HepG2 (cell line): ENCODE measurements at regions not wholly inside any gene's neighbourhood (a gene's known extent, or its start where the extent isn't known, plus 50 kb on each side); places are given as distances from the start of the nearest gene placed in this dataset.

Experiments used
- ATAC-seq: fragments of 200-7000 bp; cut with Tn5 transposase; 3 replicates; pipeline ENCODE4 v1.9.1; 2020; ENCODE audit warnings: mild to moderate bottlenecking, moderate library complexity
- BruUV-seq: library from RNA; stranded (reverse); fragments of 400-500 nt; replicated peaks from 2 replicates; lab custom pipeline; 2021; lab: Mats Ljungman, UMichigan
- CTCF ChIA-PET: fragments of 300-600 bp; formaldehyde crosslinking; extraction: SDS; loops from one replicate; lab custom pipeline; 2021; ENCODE audit warnings: low total read pairs, inconsistent platforms, low intra/inter-chr PET ratio; lab: Yijun Ruan, JAX
- POLR2A ChIA-PET: fragments of 350-600 bp; sonication (Branson Sonifier 250); formaldehyde crosslinking; loops from one replicate; lab custom pipeline; 2020; ENCODE audit warnings: antibody characterized with exemption, inconsistent platforms; lab: Yijun Ruan, JAX
- DNase-seq: peaks from one replicate; pipeline ENCODE4 v3.0.0-alpha.2; 2015; ENCODE audit warnings: low spot score
- FAIRE-seq: peaks from 3 replicates; lab custom pipeline; 2011; peaks lifted over from hg19 to GRCh38; lab: Jason Lieb, UNC
- H2AFZ ChIP-seq: one replicate; pipeline ENCODE4 v1.6.1; 2011; ENCODE audit warnings: low read length, inconsistent platforms
- H3K27ac ChIP-seq: fragments of 300-600 bp; 3 replicates; pipeline ENCODE4 v1.8.0; 2011; ENCODE audit warnings: mixed run types, mild to moderate bottlenecking, mixed read lengths, low read length, inconsistent platforms; ENCODE audit not compliant: insufficient read depth; ENCODE audit errors: extremely low read length
- H3K27me3 ChIP-seq, 2 experiments: fragments of 200-600 bp in 1 of 2; 2 replicates in 1 of 2; 3 replicates in 1 of 2; pipeline versions ENCODE4 v1.6.0 to v1.8.0; 2011; ENCODE audit warnings: low read length in 2 of 2, mild to moderate bottlenecking in 2 of 2, moderate library complexity in 2 of 2, inconsistent platforms in 1 of 2; ENCODE audit not compliant: insufficient read depth in 2 of 2, control insufficient read depth in 1 of 2
- H3K36me3 ChIP-seq, 2 experiments: fragments of 200-600 bp in 1 of 2; replicated peaks in 1 of 2; 2 replicates in 1 of 2; 3 replicates in 1 of 2; pipeline versions ENCODE4 v1.5.1 to v1.8.0; 2011; ENCODE audit warnings: low read length in 2 of 2, inconsistent platforms in 1 of 2; ENCODE audit not compliant: insufficient read depth in 2 of 2, control insufficient read depth in 1 of 2
- H3K4me1 ChIP-seq: 2 replicates; pipeline ENCODE4 v1.5.1; 2012; ENCODE audit warnings: low read length, inconsistent platforms; ENCODE audit not compliant: insufficient read depth
- H3K4me2 ChIP-seq: 2 replicates; pipeline ENCODE4 v1.6.0; 2011; ENCODE audit warnings: low read depth, low read length, inconsistent platforms
- H3K4me3 ChIP-seq, 3 experiments: fragments of 200-600 bp in 1 of 3; sonication (generic), shearing (Covaris generic) in 1 of 3; replicated peaks in 1 of 3; 2 replicates each; pipeline ENCODE4 v1.5.1; 2011 to 2016; ENCODE audit warnings: low read length in 3 of 3, inconsistent platforms in 2 of 3, low read depth in 2 of 3, mild to moderate bottlenecking in 2 of 3, control low read depth in 1 of 3, mixed read lengths in 1 of 3; ENCODE audit not compliant: insufficient read depth in 1 of 3
- H3K79me2 ChIP-seq: one replicate; pipeline ENCODE4 v1.6.1; 2011; ENCODE audit warnings: low read length, inconsistent platforms; ENCODE audit not compliant: insufficient read depth
- H3K9ac ChIP-seq: 2 replicates; pipeline ENCODE4 v1.6.0; 2011; ENCODE audit warnings: mild to moderate bottlenecking, low read depth, low read length, inconsistent platforms; ENCODE audit not compliant: insufficient read depth
- H3K9me3 ChIP-seq: 2 replicates; pipeline ENCODE4 v1.5.1; 2012; ENCODE audit warnings: mild to moderate bottlenecking, low read length
- H4K20me1 ChIP-seq: 2 replicates; pipeline ENCODE4 v1.6.0; 2011; ENCODE audit warnings: inconsistent platforms, mild to moderate bottlenecking, low read length, moderate library complexity; ENCODE audit not compliant: insufficient read depth
- ARID3A ChIP-seq: IDR thresholded peaks from 2 replicates; pipeline ENCODE4 v1.6.1; 2012; ENCODE audit warnings: low read depth, low read length, improper control_type of control experiment
- CENPT ChIP-seq: sonication (generic); formaldehyde crosslinking; IDR thresholded peaks from 2 replicates; pipeline ENCODE4 v1.8.0; 2022; ENCODE audit warnings: low read depth, mild to moderate bottlenecking, moderate library complexity, missing genetic modification reagents
- CREB3 ChIP-seq: sonication (generic); formaldehyde crosslinking; IDR thresholded peaks from 2 replicates; pipeline ENCODE4 v1.5.0; 2020; ENCODE audit warnings: missing genetic modification reagents
- ERF ChIP-seq: IDR thresholded peaks from 2 replicates; pipeline ENCODE4 v1.6.1; 2018; ENCODE audit warnings: missing biosample characterization, missing genetic modification reagents
- ETS1 ChIP-seq: sonication (generic); formaldehyde crosslinking; IDR thresholded peaks from 2 replicates; pipeline ENCODE4 v1.4.0; 2020; ENCODE audit warnings: missing genetic modification reagents
- GATAD2A ChIP-seq: IDR thresholded peaks from 2 replicates; pipeline ENCODE4 v1.6.1; 2016
- ISX ChIP-seq: sonication (generic); formaldehyde crosslinking; conservative IDR thresholded peaks from 2 replicates; pipeline ENCODE4 v1.5.0; 2020; ENCODE audit warnings: missing genetic modification reagents
- KMT2B ChIP-seq: IDR thresholded peaks from 2 replicates; pipeline ENCODE4 v1.6.1; 2016; ENCODE audit warnings: missing genetic modification reagents, missing compliant biosample characterization
- NFATC3 ChIP-seq: sonication (generic); formaldehyde crosslinking; IDR thresholded peaks from 2 replicates; pipeline ENCODE4 v1.5.1; 2020; ENCODE audit warnings: mild to moderate bottlenecking, missing genetic modification reagents
- NFE2L2 ChIP-seq: fragments of 150-350 bp; IDR thresholded peaks from 2 replicates; pipeline ENCODE4 v1.6.1; 2014; ENCODE audit warnings: low read length
- PAWR ChIP-seq: sonication (generic); formaldehyde crosslinking; IDR thresholded peaks from 2 replicates; pipeline ENCODE4 v1.4.0; 2020; ENCODE audit warnings: missing genetic modification reagents, mild to moderate bottlenecking, borderline replicate concordance
- SALL2 ChIP-seq: sonication (generic); formaldehyde crosslinking; IDR thresholded peaks from 2 replicates; pipeline ENCODE4 v1.8.1; 2023; ENCODE audit warnings: mild to moderate bottlenecking, missing genetic modification reagents, inconsistent platforms
- SIX4 ChIP-seq: sonication (generic); formaldehyde crosslinking; IDR thresholded peaks from 2 replicates; pipeline ENCODE4 v1.4.0; 2020; ENCODE audit warnings: missing genetic modification reagents
- ZBTB43 ChIP-seq: sonication (generic); formaldehyde crosslinking; conservative IDR thresholded peaks from 2 replicates; pipeline ENCODE4 v1.4.0; 2020; ENCODE audit warnings: missing genetic modification reagents
- ZKSCAN8 ChIP-seq: IDR thresholded peaks from 2 replicates; pipeline ENCODE4 v1.6.1; 2016; ENCODE audit warnings: borderline replicate concordance, missing genetic modification reagents, missing compliant biosample characterization
- ZNF280B ChIP-seq: sonication (generic); formaldehyde crosslinking; IDR thresholded peaks from 2 replicates; pipeline ENCODE4 v1.5.0; 2020; ENCODE audit warnings: missing genetic modification reagents, mild to moderate bottlenecking, borderline replicate concordance
- ZNF292 ChIP-seq: sonication (generic); formaldehyde crosslinking; IDR thresholded peaks from 2 replicates; pipeline ENCODE4 v1.8.1; 2022; ENCODE audit warnings: mild to moderate bottlenecking, low read depth, missing genetic modification reagents, borderline replicate concordance
- ZNF354B ChIP-seq: sonication (generic); formaldehyde crosslinking; IDR thresholded peaks from 2 replicates; pipeline ENCODE4 v1.8.0; 2022; ENCODE audit warnings: mild to moderate bottlenecking, missing genetic modification reagents
- ZNF883 ChIP-seq: sonication (generic); formaldehyde crosslinking; IDR thresholded peaks from 2 replicates; pipeline ENCODE4 v1.5.1; 2020; ENCODE audit warnings: mild to moderate bottlenecking, missing genetic modification reagents; ENCODE audit errors: not compliant biosample characterization
- WGBS: methylation state at CpG from one replicate; pipeline ENCODE4 v1.1.6; 2017; ENCODE audit warnings: low lambda C conversion rate; 5-methylcytosine and 5-hydroxymethylcytosine counted together
- in situ Hi-C: cut with HindIII; loops from 2 replicates; pipeline ENCODE4 v1.10.0; 2017; ENCODE audit warnings: low pct_unique_long_range_greater_than_20kb; ENCODE audit not compliant: extremely low pct_ligation_motif_present
- intact Hi-C: fragments of 100-400 bp; cut with micrococcal nuclease; formaldehyde crosslinking; loops from one replicate; pipeline ENCODE4 v1.10.0; 2022; ENCODE audit not compliant: unreplicated experiment

DNA sequence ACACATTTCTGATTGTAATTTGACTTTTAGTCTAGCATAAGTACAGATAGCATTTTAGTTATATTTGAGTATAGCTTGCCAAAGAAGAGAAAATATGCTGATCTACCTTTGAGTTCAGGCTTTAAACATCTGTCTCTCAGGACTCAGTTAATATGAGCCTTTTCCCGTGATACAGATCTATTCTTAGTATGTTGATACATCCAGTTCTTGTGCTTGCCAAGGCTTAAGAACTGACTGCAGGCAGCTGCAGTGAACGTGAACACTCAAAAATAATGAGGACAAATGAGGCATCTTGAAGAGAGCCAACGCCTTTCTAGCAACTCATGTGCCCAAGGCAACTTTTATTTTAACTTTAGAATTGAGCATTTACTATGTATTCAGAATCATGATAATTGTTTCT, 325.5 kb downstream of the SI start:
- DNase-seq (no peak), FAIRE-seq (no peak), ATAC-seq (no peak)
- WGBS: 0% methylated on average over 3 of the region's 3 CpGs
- Histone ChIP-seq H3K9me3 (no peaks in the 10 kb centered on the region), H3K9ac (no peak overlapping the region), H3K4me2 (no peak overlapping the region), H4K20me1 (no peaks in the 10 kb centered on the region), H3K79me2 (no peaks in the 10 kb centered on the region), H3K4me1 (no peaks in the 10 kb centered on the region), H2AFZ (no peak overlapping the region), H3K36me3 (no peaks in the 10 kb centered on the region), H3K27me3 (no peaks in the 10 kb centered on the region), H3K27ac (no peak overlapping the region), H3K4me3 (no peak overlapping the region)
- ChIA-PET POLR2A (no interaction called here), CTCF (no interaction called here)
- BruUV-seq: no TSS peak
- intact Hi-C loops (no loop called here), in situ Hi-C loops (no loop called here)
- TF ChIP-seq ZBTB43 (CRISPR knock-in tag) (no peak), SALL2 (CRISPR knock-in tag) (no peak), ETS1 (no peak), NFATC3 (CRISPR knock-in tag) (no peak), ZNF280B (CRISPR knock-in tag) (no peak), ZNF883 (CRISPR knock-in tag) (no peak), ZNF292 (no peak), KMT2B (CRISPR knock-in tag) (no peak), CREB3 (CRISPR knock-in tag) (no peak), ARID3A (no peak), CENPT (CRISPR knock-in tag) (no peak), PAWR (CRISPR knock-in tag) (no peak), ZKSCAN8 (CRISPR knock-in tag) (no peak), ZNF354B (CRISPR knock-in tag) (no peak), NFE2L2 (no peak), ERF (no peak), GATAD2A (CRISPR knock-in tag) (no peak), ISX (CRISPR knock-in tag) (no peak), SIX4 (CRISPR knock-in tag) (no peak)
